ENCODE measurements at regions not wholly inside any gene's neighbourhood (a gene's known extent, or its start where the extent isn't known, plus 50 kb on each side); places are given as distances from the start of the nearest gene placed in this dataset.

- DNase-seq (ENCODE audit: low read depth in 2 of 2): no peak
These were observed 132.1 kb downstream of the OAT start for GRCh38 chr10:124286621-124287020.

GRCh38 chr10:124285587-124286527 lies 132.9 kb downstream of the OAT start:
- no peak for DNase-seq (ENCODE audit: low read depth in 2 of 2)

- no peak for DNase-seq (ENCODE audit: low read depth in 2 of 2)
These were observed 134.8 kb downstream of the OAT start for GRCh38 chr10:124283949-124284250.

- no peak for DNase-seq (ENCODE audit: low read depth in 2 of 2)
These were observed 135.3 kb downstream of the OAT start for GRCh38 chr10:124283215-124283948.

GRCh38 chr10:124282326-124282725 lies 136.4 kb downstream of the OAT start:
- no peak for DNase-seq (ENCODE audit: low read depth in 2 of 2)

GRCh38 chr10:124281666-124282065 lies 137.1 kb downstream of the OAT start:
- DNase-seq (ENCODE audit: low read depth in 2 of 2): no peak

GRCh38 chr10:124280916-124281315 lies 137.8 kb downstream of the OAT start:
- no peak for DNase-seq (ENCODE audit: low read depth in 2 of 2)

- DNase-seq (ENCODE audit: low read depth in 2 of 2): no peak
These were observed 138.8 kb downstream of the OAT start for GRCh38 chr10:124279882-124280281.

GRCh38 chr10:124279298-124279697 lies 139.4 kb downstream of the OAT start:
- DNase-seq (ENCODE audit: low read depth in 2 of 2): no peak

GRCh38 chr10:124278356-124278755 lies 140.4 kb downstream of the OAT start:
- DNase-seq (ENCODE audit: low read depth in 2 of 2): no peak

GRCh38 chr10:124273141-124273540 lies 145.6 kb downstream of the OAT start:
- no peak for DNase-seq (ENCODE audit: low read depth in 2 of 2)

- DNase-seq (ENCODE audit: low read depth in 2 of 2): no peak
These were observed 147.0 kb downstream of the OAT start for GRCh38 chr10:124271676-124272075.

GRCh38 chr10:124270530-124271327 lies 148.0 kb downstream of the OAT start:
- no peak for DNase-seq (ENCODE audit: low read depth in 2 of 2)

- no peak for DNase-seq (ENCODE audit: low read depth in 2 of 2)
These were observed 149.7 kb downstream of the OAT start for GRCh38 chr10:124268976-124269375.

- DNase-seq (ENCODE audit: low read depth in 2 of 2): no peak
These were observed 150.7 kb downstream of the OAT start for GRCh38 chr10:124267911-124268549.

GRCh38 chr10:124267231-124267885 lies 151.4 kb downstream of the OAT start:
- DNase-seq (ENCODE audit: low read depth in 2 of 2): no peak

- DNase-seq (ENCODE audit: low read depth in 2 of 2): no peak
These were observed 152.1 kb downstream of the OAT start for GRCh38 chr10:124266468-124267230.

- no peak for DNase-seq (ENCODE audit: low read depth in 2 of 2)
These were observed 152.8 kb downstream of the OAT start for GRCh38 chr10:124265776-124266467.

GRCh38 chr10:124265391-124265745 lies 153.4 kb downstream of the OAT start:
- DNase-seq (ENCODE audit: low read depth in 2 of 2): no peak

Measured in stimulated activated CD4-positive, alpha-beta T cell treated with anti-CD3 and anti-CD28 coated beads, Interleukin-12 subunit alpha, Interleukin-12 subunit beta, amount 100 ng/mL, for 24 hours (primary cell).